GM23248 (cell line): ENCODE measurements at regions not wholly inside any gene's neighbourhood (a gene's known extent, or its start where the extent isn't known, plus 50 kb on each side); places are given as distances from the start of the nearest gene placed in this dataset.

Experiments
- DNase-seq: peaks from one replicate; pipeline ENCODE4 v3.0.0-alpha.2; 2015
- H2AFZ ChIP-seq: fragments of 200-600 bp; sonication (generic); 2 replicates; pipeline ENCODE4 v1.6.1; 2016; ENCODE audit warnings: antibody characterized with exemption
- H3F3A ChIP-seq: fragments of 200-600 bp; sonication (generic); 2 replicates; pipeline ENCODE4 v1.6.1; 2016; ENCODE audit warnings: mild to moderate bottlenecking, antibody characterized with exemption, mixed run types; ENCODE audit not compliant: insufficient read depth
- H3K27ac ChIP-seq: fragments of 200-600 bp; sonication (generic); 2 replicates; pipeline ENCODE4 v1.5.1; 2016; ENCODE audit warnings: mild to moderate bottlenecking
- H3K27me3 ChIP-seq: fragments of 200-600 bp; sonication (generic); replicated peaks from 2 replicates; pipeline ENCODE4 v1.6.1; 2016; ENCODE audit warnings: mild to moderate bottlenecking; ENCODE audit not compliant: insufficient read depth
- H3K36me3 ChIP-seq: fragments of 200-600 bp; sonication (generic); 2 replicates; pipeline ENCODE4 v1.6.1; 2016; ENCODE audit warnings: low read depth, mild to moderate bottlenecking
- H3K4me1 ChIP-seq: fragments of 200-600 bp; sonication (generic); 2 replicates; pipeline ENCODE4 v1.6.1; 2016; ENCODE audit warnings: mild to moderate bottlenecking; ENCODE audit not compliant: insufficient read depth
- H3K4me2 ChIP-seq: fragments of 200-600 bp; sonication (generic); one replicate; pipeline ENCODE4 v1.6.1; 2016; ENCODE audit warnings: mild to moderate bottlenecking; ENCODE audit not compliant: unreplicated experiment
- H3K4me3 ChIP-seq: fragments of 200-600 bp; sonication (generic); 2 replicates; pipeline ENCODE4 v1.5.1; 2016; ENCODE audit warnings: mild to moderate bottlenecking
- H3K79me2 ChIP-seq: fragments of 200-600 bp; sonication (generic); 2 replicates; pipeline ENCODE4 v1.6.1; 2016; ENCODE audit warnings: mild to moderate bottlenecking; ENCODE audit not compliant: insufficient read depth
- H3K9ac ChIP-seq: fragments of 200-600 bp; sonication (generic); 2 replicates; pipeline ENCODE4 v1.6.1; 2016; ENCODE audit warnings: mild to moderate bottlenecking
- H3K9me2 ChIP-seq: fragments of 200-600 bp; sonication (generic); 2 replicates; pipeline ENCODE4 v1.6.1; 2016; ENCODE audit warnings: mixed run types, mild to moderate bottlenecking, moderate library complexity; ENCODE audit not compliant: insufficient read depth
- H3K9me3 ChIP-seq: fragments of 200-600 bp; sonication (generic); one replicate; pipeline ENCODE4 v1.6.1; 2017; ENCODE audit warnings: low read depth
- H4K20me1 ChIP-seq: fragments of 200-600 bp; sonication (generic); 2 replicates; pipeline ENCODE4 v1.6.0; 2016; ENCODE audit not compliant: insufficient read depth
- EZH2 ChIP-seq: fragments of 200-600 bp; sonication (generic); IDR thresholded peaks from 2 replicates; pipeline ENCODE4 v1.6.1; 2018; ENCODE audit warnings: antibody characterized with exemption, mild to moderate bottlenecking; ENCODE audit not compliant: insufficient read depth, poor library complexity, severe bottlenecking
- EZH2phosphoT487 ChIP-seq: fragments of 200-600 bp; sonication (generic); IDR thresholded peaks from 2 replicates; pipeline ENCODE4 v1.6.1; 2018; ENCODE audit warnings: antibody characterized with exemption, moderate library complexity, mild to moderate bottlenecking, low read depth; ENCODE audit not compliant: insufficient read depth
- WGBS, 2 experiments: methylation state at CpG; one replicate each; pipeline ENCODE4 v1.1.6; 2015 to 2017; ENCODE audit warnings: low lambda C conversion rate in 2 of 2, low coverage in 1 of 2; ENCODE audit errors: missing lambda C conversion rate in 2 of 2; 5-methylcytosine and 5-hydroxymethylcytosine counted together
- in situ Hi-C: fragments of 300-500 bp; cut with MboI; formaldehyde crosslinking; loops from 2 replicates; pipeline ENCODE4 v1.15.0; 2020

- in situ Hi-C loops: no loop called here
- Histone ChIP-seq H3K36me3 (no peaks in the 10 kb centered on the region), H3K27ac (no peak overlapping the region), H2AFZ (no peak overlapping the region), H3K9ac (no peak overlapping the region), H3K4me3 (no peak overlapping the region), H3K4me1 (no peaks in the 10 kb centered on the region), H3K27me3 (peaks cover 38% of the 10 kb centered on the region), H4K20me1 (no peaks in the 10 kb centered on the region), H3K79me2 (no peaks in the 10 kb centered on the region), H3K9me2 (no peaks in the 10 kb centered on the region), H3K4me2 (no peak overlapping the region), H3F3A (no peaks in the 10 kb centered on the region), H3K9me3 (no peaks in the 10 kb centered on the region)
- no peak for TF ChIP-seq EZH2phosphoT487
- no peak for TF ChIP-seq EZH2
- WGBS, 2 experiments: 63 to 76% methylated on average over 4 of the region's 4 CpGs
- no peak for DNase-seq
Observed at GRCh38 chr2:121149384-121149783, 135.6 kb downstream of the TFCP2L1 start.

GRCh38 chr2:121150126-121150525 is 134.9 kb downstream of the TFCP2L1 start:
- Histone ChIP-seq H3K9ac (no peak overlapping the region), H3K4me1 (no peaks in the 10 kb centered on the region), H3K79me2 (no peaks in the 10 kb centered on the region), H3K27me3 (peaks cover 38% of the 10 kb centered on the region), H3F3A (no peaks in the 10 kb centered on the region), H2AFZ (no peak overlapping the region), H3K4me3 (no peak overlapping the region), H3K4me2 (no peak overlapping the region), H3K36me3 (no peaks in the 10 kb centered on the region), H3K9me3 (no peaks in the 10 kb centered on the region), H3K9me2 (no peaks in the 10 kb centered on the region), H4K20me1 (no peaks in the 10 kb centered on the region), H3K27ac (no peak overlapping the region)
- in situ Hi-C loops: no loop called here
- DNase-seq: no peak
- TF ChIP-seq EZH2phosphoT487 (no peak), EZH2 (no peak)
- 16 to 17% methylated on average over 6 to 7 of the region's 7 CpGs for WGBS, 2 experiments

DNA sequence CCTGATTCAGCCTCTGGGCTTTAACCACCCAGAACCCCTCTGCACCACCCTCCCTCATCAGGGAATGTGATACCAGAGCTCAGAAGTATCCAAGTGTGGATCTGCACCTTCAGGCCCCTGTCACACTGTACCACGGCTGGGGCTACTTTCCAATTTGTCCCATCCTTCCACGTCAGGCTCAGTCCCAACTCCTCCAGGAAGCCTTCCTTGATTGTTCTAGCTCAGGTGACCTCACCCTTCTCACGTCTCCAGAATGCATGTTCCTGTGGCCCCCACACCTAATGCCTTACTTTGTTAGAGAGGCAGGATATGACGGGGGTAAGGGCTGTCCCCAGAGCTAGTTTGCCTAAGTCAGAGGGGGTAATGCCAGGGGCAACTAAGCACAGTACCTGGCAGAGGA is 134.3 kb downstream of the TFCP2L1 start:
- Histone ChIP-seq H3K27ac (no peak overlapping the region), H3K9me3 (no peaks in the 10 kb centered on the region), H3K79me2 (no peaks in the 10 kb centered on the region), H3K9ac (no peak overlapping the region), H3K4me2 (no peak overlapping the region), H3K9me2 (no peaks in the 10 kb centered on the region), H3K36me3 (no peaks in the 10 kb centered on the region), H2AFZ (no peak overlapping the region), H4K20me1 (no peaks in the 10 kb centered on the region), H3K4me3 (no peak overlapping the region), H3F3A (no peaks in the 10 kb centered on the region), H3K27me3 (peaks cover 38% of the 10 kb centered on the region), H3K4me1 (no peaks in the 10 kb centered on the region)
- in situ Hi-C loops: no loop called here
- no peak for DNase-seq
- no peak for TF ChIP-seq EZH2phosphoT487
- TF ChIP-seq EZH2: no peak
- WGBS, 2 experiments: 46 to 58% methylated on average over 4 of the region's 4 CpGs

GRCh38 chr2:121151311-121152109 is 133.5 kb downstream of the TFCP2L1 start:
- Histone ChIP-seq H3F3A (no peaks in the 10 kb centered on the region), H3K4me2 (no peak overlapping the region), H3K9ac (no peak overlapping the region), H3K27me3 (peaks cover 32% of the 10 kb centered on the region), H3K9me2 (no peaks in the 10 kb centered on the region), H3K36me3 (no peaks in the 10 kb centered on the region), H3K4me1 (no peaks in the 10 kb centered on the region), H3K9me3 (no peaks in the 10 kb centered on the region), H2AFZ (no peak overlapping the region), H3K4me3 (no peak overlapping the region), H4K20me1 (no peaks in the 10 kb centered on the region), H3K27ac (no peak overlapping the region), H3K79me2 (no peaks in the 10 kb centered on the region)
- WGBS, 2 experiments: 64 to 69% methylated on average over 14 of the region's 14 CpGs
- TF ChIP-seq EZH2phosphoT487 (no peak), EZH2 (no peak)
- in situ Hi-C loops: no loop called here
- DNase-seq: no peak

GRCh38 chr2:121152861-121153260 is 132.1 kb downstream of the TFCP2L1 start:
- H3K27me3 ChIP-seq: peaks cover 23% of the 10 kb centered on the region
- TF ChIP-seq EZH2phosphoT487 (no peak), EZH2 (no peak)
- 62 to 64% methylated on average over 7 of the region's 7 CpGs for WGBS, 2 experiments
- no peak overlapping the region for H2AFZ ChIP-seq
- DNase-seq: no peak
- H3K36me3 ChIP-seq: no peaks in the 10 kb centered on the region
- H3K27ac ChIP-seq: no peak overlapping the region
- no peaks in the 10 kb centered on the region for H3K4me1 ChIP-seq
- H3K9me3 ChIP-seq: no peaks in the 10 kb centered on the region
- no peak overlapping the region for H3K4me3 ChIP-seq
- H3K9me2 ChIP-seq: no peaks in the 10 kb centered on the region
- in situ Hi-C loops: no loop called here
- H4K20me1 ChIP-seq: no peaks in the 10 kb centered on the region
- no peaks in the 10 kb centered on the region for H3K79me2 ChIP-seq
- no peaks in the 10 kb centered on the region for H3F3A ChIP-seq
- no peak overlapping the region for H3K9ac ChIP-seq
- H3K4me2 ChIP-seq: no peak overlapping the region
